ENCODE measurements at regions not wholly inside any gene's neighbourhood (a gene's known extent, or its start where the extent isn't known, plus 50 kb on each side); places are given as distances from the start of the nearest gene placed in this dataset.

- TF ChIP-seq CTCF (conservative IDR thresholded peaks at IDR 0.05; ENCODE audit: low read depth, low read length) (no peak), EZH2 (IDR thresholded peaks at IDR 0.05; ENCODE audit: low read length, unreplicated experiment) (no peak), EZH2phosphoT487 (IDR thresholded peaks at IDR 0.05; ENCODE audit: borderline replicate concordance, low read length) (no peak)
Observed at GRCh38 chr4:162837241-162837640, 329.4 kb downstream of the NAF1 start.

All from PC-3 (cell line).